ENCODE measurements at regions not wholly inside any gene's neighbourhood (a gene's known extent, or its start where the extent isn't known, plus 50 kb on each side); places are given as distances from the start of the nearest gene placed in this dataset.

- TF ChIP-seq CHD1 (IDR thresholded peaks at IDR 0.05; ENCODE audit: low read depth, low read length): no peak
- TF ChIP-seq SKIL (IDR thresholded peaks at IDR 0.05; ENCODE audit: low read depth, poor library complexity, severe bottlenecking): no peak
- TF ChIP-seq SMAD5 (IDR thresholded peaks at IDR 0.05; ENCODE audit: low read depth): no peak
- no peak for TF ChIP-seq TCF3 (IDR thresholded peaks at IDR 0.05; ENCODE audit: borderline replicate concordance, insufficient read depth, low read depth, low read length)
- no peak for TF ChIP-seq ATF2 (IDR thresholded peaks at IDR 0.05; ENCODE audit: low read length)
- TF ChIP-seq SP1 (IDR thresholded peaks at IDR 0.05; ENCODE audit: low read depth, low read length): no peak
Measured at GRCh38 chr11:131195661-131196517, 174.5 kb upstream of the NTM start (continued).

- in situ Hi-C loops (cut with MboI): no loop called here
- intact Hi-C loops (cut with micrococcal nuclease; ENCODE audit: unreplicated experiment): no loop called here
- FAIRE-seq: no peak
Measured at GRCh38 chr11:131198161-131199014, 172.0 kb upstream of the NTM start.

More at GRCh38 chr11:131198161-131199014, 172.0 kb upstream of the NTM start:
- ChIA-PET POLR2A (no interaction called here), CTCF (no interaction called here), RAD21 (ENCODE audit: unreplicated experiment) (no interaction called here), SMC1A (ENCODE audit: uncharacterized antibody, unreplicated experiment) (no interaction called here)
- no peak for TF ChIP-seq LARP7 (IDR thresholded peaks at IDR 0.05)
- no peak for TF ChIP-seq POLR2AphosphoS2 (IDR thresholded peaks at IDR 0.05; ENCODE audit: low read depth, low read length)
- TF ChIP-seq, protein P1, sequence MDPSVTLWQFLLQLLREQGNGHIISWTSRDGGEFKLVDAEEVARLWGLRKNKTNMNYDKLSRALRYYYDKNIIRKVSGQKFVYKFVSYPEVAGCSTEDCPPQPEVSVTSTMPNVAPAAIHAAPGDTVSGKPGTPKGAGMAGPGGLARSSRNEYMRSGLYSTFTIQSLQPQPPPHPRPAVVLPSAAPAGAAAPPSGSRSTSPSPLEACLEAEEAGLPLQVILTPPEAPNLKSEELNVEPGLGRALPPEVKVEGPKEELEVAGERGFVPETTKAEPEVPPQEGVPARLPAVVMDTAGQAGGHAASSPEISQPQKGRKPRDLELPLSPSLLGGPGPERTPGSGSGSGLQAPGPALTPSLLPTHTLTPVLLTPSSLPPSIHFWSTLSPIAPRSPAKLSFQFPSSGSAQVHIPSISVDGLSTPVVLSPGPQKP (IDR thresholded peaks at IDR 0.05; ENCODE audit: low read depth, low read length): no peak
- no peak for TF ChIP-seq NRF1 (conservative IDR thresholded peaks at IDR 0.05; ENCODE audit: low read depth, low read length)
- no peak for TF ChIP-seq PAX5 (IDR thresholded peaks at IDR 0.05; ENCODE audit: borderline replicate concordance, low read depth, low read length)
- no peak for TF ChIP-seq IKZF2 (IDR thresholded peaks at IDR 0.05)
- TF ChIP-seq POU2F2 (IDR thresholded peaks at IDR 0.05; ENCODE audit: borderline replicate concordance, low read depth, low read length): no peak
- TF ChIP-seq ESRRA (IDR thresholded peaks at IDR 0.05; ENCODE audit: low read length): no peak
- H3K4me3 ChIP-seq: no peak overlapping the region
- no peaks in the 10 kb centered on the region for H3K4me1 ChIP-seq (ENCODE audit: control insufficient read depth, insufficient read depth, low read length)
- no peaks in the 10 kb centered on the region for H4K20me1 ChIP-seq (ENCODE audit: control insufficient read depth, insufficient read depth)
- 32% methylated on average over 15 of the region's 15 CpGs for WGBS (ENCODE audit: insufficient coverage, insufficient replicate concordance, low lambda C conversion rate, missing lambda C conversion rate)
- H3K4me2 ChIP-seq (ENCODE audit: control insufficient read depth, insufficient read depth): no peak overlapping the region
- H3K27ac ChIP-seq (ENCODE audit: control insufficient read depth, insufficient read depth): no peak overlapping the region
- no peaks in the 10 kb centered on the region for H3K9me3 ChIP-seq (replicated peaks; ENCODE audit: control insufficient read depth, insufficient read depth, low read length)
- H2AFZ ChIP-seq (ENCODE audit: control insufficient read depth, low read depth, low read length): no peak overlapping the region
- H3K9ac ChIP-seq (ENCODE audit: control insufficient read depth, insufficient read depth, low read length): no peak overlapping the region
- H3K36me3 ChIP-seq (ENCODE audit: control insufficient read depth in 2 of 2, insufficient read depth in 2 of 2, low read length in 1 of 2): no peaks in the 10 kb centered on the region
- DNase-seq (ENCODE audit: low read depth, low spot score): no peak
- ATAC-seq: no peak
- no TSS peak for BruUV-seq (replicated peaks)
- no peaks in the 10 kb centered on the region for H3K79me2 ChIP-seq (ENCODE audit: control insufficient read depth, insufficient read depth, low read length)
- peaks cover 0 to 3% of the 10 kb centered on the region in 2 experiments; a peak in 2 of 4 replicates for H3K27me3 ChIP-seq (replicated peaks in 1 of 2; ENCODE audit: control insufficient read depth in 2 of 2, insufficient read depth in 2 of 2, low read length in 1 of 2)

Data from GM12878 (cell line).